Activated CD4-positive, alpha-beta T cell treated with anti-CD3 and anti-CD28 coated beads, Interleukin-2, amount 10 ng/mL, durations not matched to agents 7 days and 5 days (primary cell): ENCODE measurements at regions not wholly inside any gene's neighbourhood (a gene's known extent, or its start where the extent isn't known, plus 50 kb on each side); places are given as distances from the start of the nearest gene placed in this dataset.
"Not testable (repeated sequence)": the region's sequence is repeated elsewhere in the genome, so short reads cannot be mapped to it uniquely, and the experiment has no call there.

Experiments used
- CTCF ChIA-PET: fragments of 350-600 bp; sonication (Branson Sonifier 250); formaldehyde crosslinking; loops from one replicate; lab custom pipeline; 2021; ENCODE audit warnings: antibody characterized with exemption; lab: Charles Lee
- POLR2A ChIA-PET: fragments of 350-600 bp; sonication (Branson Sonifier 250); formaldehyde crosslinking; loops from one replicate; lab custom pipeline; 2021; ENCODE audit warnings: antibody characterized with exemption; lab: Charles Lee
- DNase-seq: peaks from one replicate; pipeline ENCODE4 v3.0.0-alpha.2; 2020
- H3K27ac Mint-ChIP-seq: one replicate; pipeline ENCODE4 v1.8.0; 2021; ENCODE audit warnings: mild to moderate bottlenecking, moderate library complexity, mixed read lengths
- H3K27me3 Mint-ChIP-seq: one replicate; pipeline ENCODE4 v1.8.0; 2021; ENCODE audit warnings: mixed read lengths
- H3K36me3 Mint-ChIP-seq: one replicate; pipeline ENCODE4 v1.8.0; 2021; ENCODE audit warnings: low read depth, mixed read lengths
- H3K4me1 Mint-ChIP-seq: one replicate; pipeline ENCODE4 v1.8.0; 2021; ENCODE audit warnings: mixed read lengths
- H3K4me3 Mint-ChIP-seq: one replicate; pipeline ENCODE4 v1.8.0; 2021; ENCODE audit warnings: mild to moderate bottlenecking, moderate library complexity, mixed read lengths
- H3K9me3 Mint-ChIP-seq: one replicate; pipeline ENCODE4 v1.8.0; 2021; ENCODE audit warnings: mixed read lengths

GRCh38 chr4:106806158-106806797 lies 229.8 kb downstream of the DKK2 start:
- Mint-ChIP-seq H3K4me3 (no peak overlapping the region), H3K4me1 (no peaks in the 10 kb centered on the region), H3K36me3 (no peaks in the 10 kb centered on the region), H3K27me3 (no peaks in the 10 kb centered on the region), H3K27ac (no peak overlapping the region), H3K9me3 (no peaks in the 10 kb centered on the region)
- ChIA-PET POLR2A (no interaction called here), CTCF (no interaction called here)
- no peak for DNase-seq

DNA sequence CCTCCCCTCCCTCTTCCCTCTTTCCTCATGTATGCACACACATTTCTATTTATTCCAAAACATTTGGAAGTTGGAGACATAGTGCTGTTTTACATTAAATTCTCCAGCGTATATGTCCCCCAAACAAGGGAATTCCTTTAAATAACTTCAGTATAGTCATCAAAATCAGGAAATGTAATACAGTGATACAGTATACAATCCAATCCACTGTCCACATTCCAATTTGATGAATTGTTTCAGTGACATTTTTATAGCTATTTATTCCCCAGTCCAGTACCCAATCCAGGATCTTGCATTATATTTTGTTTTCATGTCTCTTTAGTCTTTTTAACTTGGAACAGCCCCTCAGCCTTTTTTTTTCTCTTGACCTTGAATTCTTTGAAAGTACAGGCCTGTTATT lies 233.0 kb downstream of the DKK2 start:
- H3K27ac Mint-ChIP-seq = no peak overlapping the region
- POLR2A ChIA-PET = no interaction called here
- no peaks in the 10 kb centered on the region for H3K9me3 Mint-ChIP-seq
- no peak overlapping the region for H3K4me3 Mint-ChIP-seq
- no peaks in the 10 kb centered on the region for H3K4me1 Mint-ChIP-seq
- CTCF ChIA-PET = no interaction called here
- no peaks in the 10 kb centered on the region for H3K36me3 Mint-ChIP-seq
- no peak for DNase-seq
- no peaks in the 10 kb centered on the region for H3K27me3 Mint-ChIP-seq

- Mint-ChIP-seq H3K36me3 (no peaks in the 10 kb centered on the region), H3K27me3 (no peaks in the 10 kb centered on the region), H3K4me3 (no peak overlapping the region), H3K4me1 (no peaks in the 10 kb centered on the region), H3K27ac (no peak overlapping the region), H3K9me3 (no peaks in the 10 kb centered on the region)
- ChIA-PET POLR2A (no interaction called here), CTCF (interaction anchor here (0.6 kb wide), 1 partner anchor 159 kb away, joined by 8 read pairs; no protein-coding TSS in a partner anchor)
- DNase-seq = no peak
Observed at GRCh38 chr4:106801386-106801785, 234.7 kb downstream of the DKK2 start.

DNA sequence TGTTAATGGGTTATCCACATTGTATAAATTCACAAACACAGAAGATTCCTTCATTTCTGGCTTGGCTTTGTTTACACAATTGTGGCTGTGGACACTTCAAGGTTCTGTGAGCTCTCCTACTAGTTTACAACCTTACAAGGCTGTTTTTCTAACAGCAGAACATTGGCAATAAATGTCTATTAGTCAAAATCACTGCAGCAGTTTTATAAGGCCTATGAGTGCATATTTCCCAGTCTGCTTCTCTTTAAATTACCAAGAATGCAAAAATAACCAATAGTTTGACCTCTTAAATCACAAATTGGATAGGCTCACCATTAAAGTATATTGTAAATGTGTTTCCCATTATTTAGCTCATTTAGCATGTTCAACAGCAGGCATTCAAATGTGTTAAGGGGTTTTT lies 239.2 kb downstream of the DKK2 start:
- Mint-ChIP-seq H3K27ac (no peak overlapping the region), H3K4me3 (no peak overlapping the region), H3K4me1 (no peaks in the 10 kb centered on the region), H3K9me3 (no peaks in the 10 kb centered on the region), H3K27me3 (no peaks in the 10 kb centered on the region), H3K36me3 (no peaks in the 10 kb centered on the region)
- POLR2A ChIA-PET = no interaction called here
- DNase-seq = no peak
- CTCF ChIA-PET = no interaction called here

DNA sequence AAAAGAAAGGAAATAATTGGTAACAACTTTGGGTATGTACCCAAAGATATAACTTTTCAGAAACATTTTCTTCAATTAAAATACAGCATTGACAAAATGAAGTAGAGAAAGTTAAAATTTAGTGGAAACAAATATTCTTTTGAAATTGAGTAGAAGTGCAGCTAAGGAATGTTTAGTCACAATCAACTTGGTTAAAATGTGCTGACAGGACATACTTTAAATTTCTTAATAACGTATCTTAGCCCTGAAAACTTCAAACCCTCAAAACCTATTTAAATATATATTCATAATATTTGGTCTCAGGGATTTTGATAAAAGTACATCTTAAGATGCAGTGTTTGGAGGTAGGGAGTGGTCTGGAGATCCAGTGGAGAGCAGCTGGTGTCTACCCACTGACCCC lies 240.8 kb downstream of the DKK2 start:
- H3K4me1 Mint-ChIP-seq = no peaks in the 10 kb centered on the region
- DNase-seq = no peak
- CTCF ChIA-PET = no interaction called here
- no peaks in the 10 kb centered on the region for H3K36me3 Mint-ChIP-seq
- POLR2A ChIA-PET = no interaction called here
- no peaks in the 10 kb centered on the region for H3K27me3 Mint-ChIP-seq
- no peaks in the 10 kb centered on the region for H3K9me3 Mint-ChIP-seq
- no peak overlapping the region for H3K4me3 Mint-ChIP-seq
- no peak overlapping the region for H3K27ac Mint-ChIP-seq

DNA sequence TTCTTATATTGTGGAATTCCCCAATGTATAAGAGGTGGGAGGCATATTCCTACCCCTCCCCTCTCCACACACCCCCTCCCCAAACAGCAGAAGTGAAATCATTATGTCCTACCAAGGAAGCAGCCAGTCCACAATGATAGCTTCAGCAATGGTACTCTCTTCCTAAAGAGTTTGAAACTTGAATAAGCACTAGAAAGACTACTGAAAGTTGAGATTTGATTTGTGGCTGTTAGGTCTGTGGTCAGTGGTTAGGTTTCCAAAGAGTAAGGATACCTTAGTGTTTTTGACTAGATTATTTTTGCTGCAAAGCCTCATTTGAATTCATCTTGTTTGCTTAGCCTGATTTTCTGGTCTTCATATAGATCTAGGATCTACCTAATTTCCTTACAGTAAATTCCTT lies 242.2 kb downstream of the DKK2 start:
- no peak for DNase-seq
- no peak overlapping the region for H3K4me3 Mint-ChIP-seq
- no peaks in the 10 kb centered on the region for H3K36me3 Mint-ChIP-seq
- H3K27me3 Mint-ChIP-seq = no peaks in the 10 kb centered on the region
- H3K9me3 Mint-ChIP-seq = no peaks in the 10 kb centered on the region
- H3K4me1 Mint-ChIP-seq = no peaks in the 10 kb centered on the region
- ChIA-PET POLR2A (no interaction called here), CTCF (no interaction called here)
- H3K27ac Mint-ChIP-seq = no peak overlapping the region

- Mint-ChIP-seq H3K9me3 (no peaks in the 10 kb centered on the region), H3K4me3 (no peak overlapping the region), H3K27ac (no peak overlapping the region), H3K36me3 (no peaks in the 10 kb centered on the region), H3K27me3 (no peaks in the 10 kb centered on the region), H3K4me1 (no peaks in the 10 kb centered on the region)
- ChIA-PET CTCF (no interaction called here), POLR2A (no interaction called here)
- no peak for DNase-seq
Observed at GRCh38 chr4:106775636-106776035, 260.5 kb downstream of the DKK2 start.

DNA sequence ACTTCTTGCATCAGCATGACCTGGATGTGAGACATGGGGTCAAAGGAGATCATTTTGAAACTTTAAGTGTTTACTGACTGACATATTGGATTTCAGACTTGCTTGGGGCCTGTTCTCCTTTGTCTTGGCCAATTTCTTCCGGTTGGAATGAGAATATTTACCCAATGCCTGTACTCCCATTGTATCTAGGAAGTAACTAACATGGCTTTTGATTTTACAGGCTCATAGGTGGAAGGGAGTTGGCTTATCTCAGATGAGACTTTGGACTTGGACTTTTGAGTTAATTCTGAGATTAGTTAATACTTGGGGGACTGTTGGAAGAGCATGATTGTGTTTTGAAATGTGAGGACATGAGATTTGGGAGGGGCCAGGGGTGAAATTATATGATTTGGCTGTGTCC lies 262.1 kb downstream of the DKK2 start:
- POLR2A ChIA-PET = interaction anchor here (0.6 kb wide), 1 partner anchor 658 kb away, joined by 4 read pairs; no protein-coding TSS in a partner anchor
- H3K36me3 Mint-ChIP-seq, DNase-seq, H3K9me3 Mint-ChIP-seq, CTCF ChIA-PET, H3K27me3 Mint-ChIP-seq, H3K4me3 Mint-ChIP-seq, H3K27ac Mint-ChIP-seq, H3K4me1 Mint-ChIP-seq: not testable (repeated sequence)

DNA sequence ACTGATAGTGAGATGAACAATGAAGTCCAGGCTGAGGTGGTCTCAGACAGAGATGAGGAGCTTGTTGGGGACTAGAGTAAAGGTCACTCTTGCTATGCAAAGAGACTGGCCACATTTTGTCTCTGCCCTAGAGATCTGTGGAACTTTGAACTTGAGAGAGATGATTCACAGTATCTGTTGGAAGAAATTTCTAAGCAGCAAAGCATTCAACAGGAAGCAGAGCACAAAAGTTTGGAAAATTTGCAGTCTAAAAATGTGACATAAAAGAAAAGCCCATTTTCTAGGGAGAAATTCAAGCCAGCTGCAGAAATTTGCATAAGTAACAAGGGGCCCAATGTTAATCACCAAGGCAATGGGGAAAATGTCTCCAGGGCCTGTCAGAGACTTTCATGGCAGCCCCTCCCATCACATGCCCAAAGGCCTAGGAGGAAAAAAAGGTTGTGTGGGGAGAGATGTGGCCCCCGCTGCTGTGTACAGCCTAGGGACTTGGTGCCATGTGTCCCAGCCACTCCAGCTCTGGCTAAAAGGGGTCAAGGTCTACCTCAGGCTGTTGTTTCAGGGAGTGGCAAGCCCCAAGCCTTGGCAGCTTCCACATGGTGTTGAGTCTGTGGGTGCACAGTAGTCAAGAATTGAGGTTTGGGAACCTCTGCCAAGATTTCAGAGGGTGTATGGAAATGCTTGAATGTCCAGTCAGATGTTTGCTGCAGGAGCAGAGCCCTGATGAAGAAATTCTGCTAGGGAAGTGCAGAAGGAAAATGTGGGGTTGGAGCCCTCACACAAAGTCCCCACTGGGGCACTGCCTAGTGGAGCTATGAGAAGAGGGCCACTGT lies 262.8 kb downstream of the DKK2 start:
- ChIA-PET POLR2A (no interaction called here), CTCF (no interaction called here)
- DNase-seq = no peak
- no peak overlapping the region for H3K27ac Mint-ChIP-seq
- no peaks in the 10 kb centered on the region for H3K4me1 Mint-ChIP-seq
- no peaks in the 10 kb centered on the region for H3K36me3 Mint-ChIP-seq
- H3K4me3 Mint-ChIP-seq = no peak overlapping the region
- H3K27me3 Mint-ChIP-seq = no peaks in the 10 kb centered on the region
- H3K9me3 Mint-ChIP-seq = no peaks in the 10 kb centered on the region

DNA sequence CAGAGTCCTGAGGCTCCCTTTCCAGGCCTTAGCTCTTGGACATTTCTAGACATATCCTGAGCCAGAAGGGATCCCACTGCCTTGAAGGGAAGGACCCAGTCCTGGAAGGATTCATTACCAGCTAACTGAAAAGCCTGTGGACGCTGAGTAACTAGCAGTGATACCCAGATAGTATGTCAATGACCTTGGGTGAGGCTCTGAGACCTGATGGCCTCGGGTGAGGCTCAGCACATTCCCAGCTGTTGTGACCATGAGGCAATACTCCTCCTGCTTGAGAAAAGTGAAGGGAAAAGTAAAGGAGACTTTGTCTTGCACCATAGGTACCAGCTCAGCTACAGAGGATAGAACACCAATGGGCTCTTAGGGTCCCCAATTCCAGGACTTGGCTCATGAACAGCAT lies 268.1 kb downstream of the DKK2 start:
- no peak for DNase-seq
- H3K27me3 Mint-ChIP-seq = no peaks in the 10 kb centered on the region
- POLR2A ChIA-PET = no interaction called here
- H3K27ac Mint-ChIP-seq = no peak overlapping the region
- H3K4me1 Mint-ChIP-seq = no peaks in the 10 kb centered on the region
- CTCF ChIA-PET = no interaction called here
- no peaks in the 10 kb centered on the region for H3K9me3 Mint-ChIP-seq
- H3K4me3 Mint-ChIP-seq = no peak overlapping the region
- H3K36me3 Mint-ChIP-seq = no peaks in the 10 kb centered on the region

GRCh38 chr4:106766519-106766918 lies 269.6 kb downstream of the DKK2 start:
- Mint-ChIP-seq H3K27ac (no peak overlapping the region), H3K4me1 (no peaks in the 10 kb centered on the region), H3K9me3 (no peaks in the 10 kb centered on the region), H3K27me3 (no peaks in the 10 kb centered on the region), H3K4me3 (no peak overlapping the region), H3K36me3 (no peaks in the 10 kb centered on the region)
- DNase-seq = no peak
- ChIA-PET POLR2A (no interaction called here), CTCF (no interaction called here)

DNA sequence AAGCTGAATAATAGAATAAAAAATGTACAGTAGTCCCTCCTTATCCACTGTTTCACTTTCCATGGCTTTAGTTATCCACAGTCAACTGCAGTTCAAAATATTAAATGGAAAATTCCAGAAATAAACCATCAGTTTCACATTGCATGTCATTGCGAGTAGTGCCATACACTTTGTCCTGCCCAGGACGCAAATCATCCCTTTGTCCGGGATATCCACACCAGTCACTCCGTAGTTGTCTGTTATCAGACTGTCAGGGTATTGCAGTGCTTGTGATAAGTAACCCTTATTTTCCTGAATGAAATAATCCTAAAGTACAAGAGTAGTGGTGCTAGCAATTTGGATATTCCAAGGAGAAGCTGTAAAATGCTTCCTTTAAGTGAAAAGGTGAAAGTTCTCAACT lies 271.3 kb downstream of the DKK2 start:
- no peak overlapping the region for H3K4me3 Mint-ChIP-seq
- H3K27me3 Mint-ChIP-seq = no peaks in the 10 kb centered on the region
- ChIA-PET CTCF (no interaction called here), POLR2A (no interaction called here)
- H3K27ac Mint-ChIP-seq = no peak overlapping the region
- no peak for DNase-seq
- no peaks in the 10 kb centered on the region for H3K9me3 Mint-ChIP-seq
- H3K36me3 Mint-ChIP-seq = no peaks in the 10 kb centered on the region
- no peaks in the 10 kb centered on the region for H3K4me1 Mint-ChIP-seq

- Mint-ChIP-seq H3K27me3 (no peaks in the 10 kb centered on the region), H3K4me1 (no peaks in the 10 kb centered on the region), H3K27ac (no peak overlapping the region), H3K9me3 (no peaks in the 10 kb centered on the region), H3K36me3 (no peaks in the 10 kb centered on the region), H3K4me3 (no peak overlapping the region)
- POLR2A ChIA-PET = no interaction called here
- CTCF ChIA-PET = no interaction called here
- DNase-seq = no peak
Observed at GRCh38 chr4:106762666-106763443, 273.3 kb downstream of the DKK2 start.
